Activated T-cell treated with anti-CD3 and anti-CD28 coated beads, Interleukin-2, amount 50 U/mL, for 72 hours (primary cell): ENCODE measurements at regions not wholly inside any gene's neighbourhood (a gene's known extent, or its start where the extent isn't known, plus 50 kb on each side); places are given as distances from the start of the nearest gene placed in this dataset.
"Not testable (repeated sequence)": the region's sequence is repeated elsewhere in the genome, so short reads cannot be mapped to it uniquely, and the experiment has no call there.

Source experiments
- ATAC-seq, 2 donors: fragments of 150-1000 bp; cut with Tn5 transposase; replicated peaks in 1 of 2; 2 replicates each; pipeline ENCODE4 v1.10.0; 2021; ENCODE audit warnings: moderate library complexity in 2 of 2, mild to moderate bottlenecking in 1 of 2
- DNase-seq, 2 donors: peaks; one replicate each; pipeline ENCODE4 v3.0.0; 2021 to 2022; ENCODE audit warnings: mixed read lengths in 1 of 2
- H3K27ac Mint-ChIP-seq: one replicate; pipeline ENCODE4 v1.8.0; 2022; ENCODE audit warnings: mild to moderate bottlenecking, moderate library complexity, mixed read lengths
- H3K27me3 Mint-ChIP-seq: one replicate; pipeline ENCODE4 v1.8.0; 2022; ENCODE audit warnings: low read depth, mixed read lengths
- H3K36me3 Mint-ChIP-seq, 2 donors: one replicate each; pipeline ENCODE4 v1.8.0; 2022; ENCODE audit warnings: mixed read lengths in 2 of 2, mild to moderate bottlenecking in 1 of 2; ENCODE audit not compliant: insufficient read depth in 2 of 2
- H3K4me1 Mint-ChIP-seq: one replicate; pipeline ENCODE4 v1.8.0; 2022; ENCODE audit warnings: low read depth, mixed read lengths
- H3K4me3 Mint-ChIP-seq, 2 donors: one replicate each; pipeline ENCODE4 v1.8.0; 2022; ENCODE audit warnings: mild to moderate bottlenecking in 2 of 2, mixed read lengths in 2 of 2, moderate library complexity in 2 of 2
- H3K9me3 Mint-ChIP-seq, 2 donors: one replicate each; pipeline ENCODE4 v1.8.0; 2022; ENCODE audit warnings: mixed read lengths in 2 of 2

DNA sequence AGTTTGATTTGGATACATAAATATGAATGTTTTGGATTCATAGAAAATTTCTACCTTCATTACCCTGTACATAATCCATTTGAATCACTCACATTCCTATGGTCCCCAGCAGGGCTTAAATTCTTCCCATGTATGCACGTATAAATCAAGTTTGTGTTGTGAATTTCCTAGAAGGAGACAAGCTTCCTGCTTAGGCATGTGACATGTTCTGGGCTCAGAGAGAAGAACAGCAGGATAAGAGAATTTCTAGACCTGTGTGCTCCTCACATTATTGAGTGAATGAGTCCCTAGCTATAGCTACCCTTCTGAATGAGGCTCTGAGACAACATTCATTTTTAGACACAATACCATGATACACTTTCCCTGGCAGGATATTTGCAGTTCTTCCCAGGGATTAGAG is 229.1 kb downstream of the YTHDC2 start:
- H3K36me3 Mint-ChIP-seq, result no peaks in the 10 kb centered on the region
- H3K4me3 Mint-ChIP-seq, result no peak overlapping the region
- no peaks in the 10 kb centered on the region for H3K4me1 Mint-ChIP-seq
- no peak overlapping the region for H3K27ac Mint-ChIP-seq
- H3K27me3 Mint-ChIP-seq, result peaks cover 5% of the 10 kb centered on the region
- no peaks in the 10 kb centered on the region for H3K9me3 Mint-ChIP-seq
- ATAC-seq (no peak), DNase-seq (no peak)

DNA sequence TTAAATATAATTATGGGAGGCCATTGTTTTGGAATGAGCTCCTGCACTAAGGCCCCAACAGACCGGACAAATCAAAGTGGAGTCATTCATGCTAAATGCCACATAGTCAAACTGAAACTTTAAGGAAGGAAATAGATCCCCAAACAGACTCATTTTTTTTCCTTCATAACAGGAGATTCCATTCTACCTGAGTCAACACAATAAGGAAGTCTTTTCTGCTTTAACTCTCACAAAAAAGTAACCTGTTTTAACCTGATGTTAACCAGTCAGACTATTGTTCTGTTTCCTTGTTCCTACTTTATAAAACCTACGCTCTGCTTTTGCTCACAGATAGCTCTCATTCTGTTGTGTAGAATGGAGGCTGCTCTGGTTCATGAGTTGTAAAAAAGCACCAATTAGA is 234.9 kb downstream of the YTHDC2 start:
- Mint-ChIP-seq H3K36me3 (no peaks in the 10 kb centered on the region), H3K9me3 (peaks cover 0 to 4% of the 10 kb centered on the region in 2 donors), H3K27ac (no peak overlapping the region), H3K4me3 (no peak overlapping the region), H3K27me3 (peaks cover 4% of the 10 kb centered on the region), H3K4me1 (no peaks in the 10 kb centered on the region)
- DNase-seq (no peak), ATAC-seq (no peak)

DNA sequence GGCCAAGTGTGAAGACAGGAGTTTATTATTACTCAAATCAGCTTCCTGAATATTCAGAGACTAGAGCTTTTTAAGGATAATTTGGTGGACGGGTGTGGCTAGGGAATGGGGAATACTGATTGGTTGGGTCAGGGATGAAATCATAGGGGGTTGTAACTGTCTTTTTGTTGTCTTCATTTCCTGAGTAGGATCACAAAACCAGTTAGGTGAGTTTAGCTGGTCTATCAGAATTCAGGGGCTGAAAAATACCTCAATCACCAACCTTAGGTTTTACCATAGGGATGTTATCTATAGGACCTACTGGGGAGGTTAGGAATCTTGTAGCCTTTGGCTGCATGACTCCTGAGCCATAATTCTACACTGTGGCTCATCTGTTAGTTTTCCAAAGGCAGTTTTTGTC is 235.8 kb downstream of the YTHDC2 start:
- Mint-ChIP-seq H3K4me3 (no peak overlapping the region), H3K36me3 (no peaks in the 10 kb centered on the region), H3K9me3 (peaks cover 0 to 4% of the 10 kb centered on the region in 2 donors), H3K4me1 (no peaks in the 10 kb centered on the region), H3K27me3 (no peaks in the 10 kb centered on the region), H3K27ac (no peak overlapping the region)
- ATAC-seq, result no peak
- no peak for DNase-seq

DNA sequence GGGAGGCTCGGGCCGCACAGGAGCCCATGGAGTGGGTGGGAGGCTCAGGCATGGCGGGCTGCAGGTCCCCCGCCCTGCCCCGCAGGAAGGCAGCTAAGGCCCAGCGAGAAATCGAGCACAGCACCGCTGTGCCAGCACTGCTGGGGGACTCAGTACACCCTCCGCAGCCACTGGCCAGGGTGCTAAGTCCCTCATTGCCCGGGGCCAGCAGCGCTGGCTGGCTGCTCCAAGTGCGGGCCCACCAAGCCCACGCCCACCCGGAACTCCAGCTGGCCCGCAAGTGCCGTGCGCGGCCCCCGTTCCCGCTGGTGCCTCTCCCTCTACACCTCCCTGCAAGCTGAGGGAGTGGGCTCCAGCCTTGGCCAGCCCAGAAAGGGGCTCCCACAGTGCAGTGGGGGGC is 239.7 kb downstream of the YTHDC2 start:
- H3K36me3 Mint-ChIP-seq, H3K27me3 Mint-ChIP-seq, H3K9me3 Mint-ChIP-seq, H3K27ac Mint-ChIP-seq, H3K4me3 Mint-ChIP-seq, DNase-seq, H3K4me1 Mint-ChIP-seq, ATAC-seq: not testable (repeated sequence)

DNA sequence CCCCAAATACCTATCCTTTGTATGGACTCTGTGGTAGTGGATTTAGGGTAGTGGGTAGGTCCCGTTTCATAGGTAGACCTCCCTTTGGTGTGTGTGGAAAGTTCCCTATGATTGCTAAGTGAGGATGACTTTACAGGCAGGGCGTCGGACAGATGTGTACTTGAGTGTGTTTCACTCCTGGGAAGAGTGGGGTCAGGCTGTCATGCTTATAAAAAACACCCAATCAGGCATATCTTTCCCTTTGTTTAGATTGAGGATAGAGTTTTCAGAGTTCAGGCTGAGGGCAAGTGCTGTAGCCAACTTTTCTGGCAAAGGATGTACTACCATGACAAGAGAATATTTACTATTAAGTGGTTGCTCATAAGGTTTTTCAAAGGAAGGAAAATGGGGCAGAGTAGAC is 242.0 kb downstream of the YTHDC2 start:
- Mint-ChIP-seq H3K36me3 (no peaks in the 10 kb centered on the region), H3K27me3 (no peaks in the 10 kb centered on the region), H3K4me3 (no peak overlapping the region), H3K9me3 (peaks cover 0 to 1% of the 10 kb centered on the region in 2 donors), H3K4me1 (no peaks in the 10 kb centered on the region), H3K27ac (no peak overlapping the region)
- DNase-seq, result no peak
- ATAC-seq, result no peak

DNA sequence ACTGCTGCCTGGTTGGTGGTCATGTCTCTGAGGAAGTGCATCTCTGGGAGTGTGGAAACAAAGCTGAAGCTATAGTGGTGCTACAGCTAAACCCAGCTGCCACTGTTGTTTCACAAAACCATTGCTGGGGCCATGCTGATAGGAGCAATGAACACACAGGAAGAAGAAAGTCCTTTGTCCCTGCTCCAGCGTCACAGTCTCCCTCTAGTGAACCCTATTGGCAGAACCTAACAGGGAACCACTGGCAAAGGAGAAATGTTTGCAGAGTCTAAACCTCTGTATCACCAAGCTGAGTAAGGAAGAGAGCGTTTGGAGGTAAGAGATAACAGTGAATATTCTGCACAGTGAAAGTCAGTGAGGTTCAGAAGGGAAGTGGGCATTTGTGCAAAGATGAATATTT is 244.0 kb downstream of the YTHDC2 start:
- DNase-seq (no peak), ATAC-seq (no peak)
- Mint-ChIP-seq H3K27ac (no peak overlapping the region), H3K9me3 (peaks cover 0 to 1% of the 10 kb centered on the region in 2 donors), H3K36me3 (no peaks in the 10 kb centered on the region), H3K4me3 (no peak overlapping the region), H3K27me3 (no peaks in the 10 kb centered on the region), H3K4me1 (no peaks in the 10 kb centered on the region)

DNA sequence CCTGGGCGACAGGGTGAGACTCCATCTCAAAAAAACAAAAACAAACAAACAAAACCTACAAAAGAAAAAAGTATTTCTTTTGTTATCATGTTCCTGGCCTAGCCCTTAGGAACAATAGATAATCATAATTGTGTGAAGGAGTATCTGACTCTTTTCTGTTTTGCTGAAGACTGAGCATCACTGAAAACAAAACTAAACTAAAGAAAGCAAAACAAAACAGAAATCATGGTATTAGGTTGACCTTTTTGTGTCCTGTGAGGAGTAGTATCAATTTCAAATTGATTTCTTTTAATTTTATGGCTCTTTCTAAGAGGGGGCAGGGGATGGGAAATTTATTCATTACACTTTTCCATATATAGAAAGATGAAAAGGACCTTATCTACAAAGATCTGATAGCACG is 246.0 kb downstream of the YTHDC2 start:
- ATAC-seq, result no peak
- DNase-seq, result no peak
- Mint-ChIP-seq H3K9me3 (peaks cover 0 to 1% of the 10 kb centered on the region in 2 donors), H3K27me3 (no peaks in the 10 kb centered on the region), H3K4me1 (no peaks in the 10 kb centered on the region), H3K4me3 (no peak overlapping the region), H3K36me3 (no peaks in the 10 kb centered on the region), H3K27ac (no peak overlapping the region)

DNA sequence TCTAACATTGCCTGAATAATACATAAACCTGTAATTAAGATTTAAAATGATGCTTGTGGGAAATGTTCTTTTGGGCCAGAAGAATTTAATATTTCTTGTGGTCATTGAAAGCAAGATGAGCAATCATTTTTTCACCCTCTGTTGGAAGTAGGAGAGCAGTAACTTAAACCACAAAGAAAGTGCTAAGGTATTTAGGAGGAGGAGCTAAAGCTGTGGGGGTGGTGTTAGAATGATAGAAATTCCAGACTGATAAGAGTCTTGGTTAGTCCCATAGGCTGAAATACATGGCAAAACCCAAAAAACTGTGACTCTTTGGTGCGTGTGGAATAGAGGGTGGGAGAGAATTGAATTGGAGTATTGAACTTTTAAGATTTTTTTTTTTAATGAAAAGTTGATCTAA is 247.0 kb downstream of the YTHDC2 start:
- Mint-ChIP-seq H3K36me3 (no peaks in the 10 kb centered on the region), H3K9me3 (peaks cover 0 to 4% of the 10 kb centered on the region in 2 donors), H3K27ac (no peak overlapping the region), H3K27me3 (no peaks in the 10 kb centered on the region), H3K4me3 (no peak overlapping the region), H3K4me1 (no peaks in the 10 kb centered on the region)
- no peak for DNase-seq
- no peak for ATAC-seq

DNA sequence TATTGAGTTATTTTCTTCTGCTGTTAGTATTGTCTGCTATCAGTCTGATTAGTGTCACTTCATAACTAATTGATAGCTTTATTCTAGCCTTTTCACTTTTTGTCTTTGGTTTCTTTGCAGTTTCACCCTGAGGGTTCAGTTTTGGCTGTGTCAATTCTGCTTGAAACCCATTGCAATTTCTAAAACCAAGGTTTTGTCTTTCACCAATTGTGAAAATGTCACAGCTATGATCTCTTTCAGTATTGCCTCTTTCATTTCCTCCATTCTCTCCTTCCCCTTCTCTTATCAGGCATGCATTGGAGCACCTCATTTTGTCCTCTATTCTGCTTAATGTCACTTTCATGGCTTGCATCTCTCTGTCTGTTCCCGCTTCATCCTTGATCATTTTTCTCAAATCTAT is 248.1 kb downstream of the YTHDC2 start:
- ATAC-seq, result no peak
- DNase-seq, result no peak
- H3K4me1 Mint-ChIP-seq, result no peaks in the 10 kb centered on the region
- H3K27ac Mint-ChIP-seq, result no peak overlapping the region
- H3K9me3 Mint-ChIP-seq, result peaks cover 3 to 4% of the 10 kb centered on the region in 2 donors
- H3K4me3 Mint-ChIP-seq, result no peak overlapping the region
- no peaks in the 10 kb centered on the region for H3K36me3 Mint-ChIP-seq
- no peaks in the 10 kb centered on the region for H3K27me3 Mint-ChIP-seq

DNA sequence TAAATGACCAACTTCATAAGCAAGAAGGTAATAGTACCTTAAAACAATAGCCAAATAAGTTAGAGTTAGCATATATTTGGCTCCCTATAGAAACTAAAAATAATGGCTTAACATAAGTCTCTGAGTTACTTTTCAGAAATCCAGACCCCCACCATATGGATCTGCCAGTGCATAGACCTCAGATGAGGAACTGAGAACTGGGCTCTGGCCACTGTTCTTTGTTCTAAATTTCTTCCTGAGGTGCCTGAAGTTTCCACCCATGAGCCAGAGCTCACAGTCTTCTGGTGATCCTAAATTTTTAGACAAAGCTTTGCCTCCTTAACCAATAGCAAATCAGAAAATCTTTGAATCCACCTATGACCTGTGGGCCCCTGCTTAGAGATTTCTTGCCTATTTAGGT is 250.9 kb downstream of the YTHDC2 start:
- Mint-ChIP-seq H3K36me3 (peaks cover 5 to 7% of the 10 kb centered on the region in 2 donors), H3K9me3 (peaks cover 9 to 10% of the 10 kb centered on the region in 2 donors), H3K27me3 (no peaks in the 10 kb centered on the region), H3K4me3 (no peak overlapping the region), H3K4me1 (no peaks in the 10 kb centered on the region), H3K27ac (no peak overlapping the region)
- DNase-seq (no peak), ATAC-seq (no peak)

DNA sequence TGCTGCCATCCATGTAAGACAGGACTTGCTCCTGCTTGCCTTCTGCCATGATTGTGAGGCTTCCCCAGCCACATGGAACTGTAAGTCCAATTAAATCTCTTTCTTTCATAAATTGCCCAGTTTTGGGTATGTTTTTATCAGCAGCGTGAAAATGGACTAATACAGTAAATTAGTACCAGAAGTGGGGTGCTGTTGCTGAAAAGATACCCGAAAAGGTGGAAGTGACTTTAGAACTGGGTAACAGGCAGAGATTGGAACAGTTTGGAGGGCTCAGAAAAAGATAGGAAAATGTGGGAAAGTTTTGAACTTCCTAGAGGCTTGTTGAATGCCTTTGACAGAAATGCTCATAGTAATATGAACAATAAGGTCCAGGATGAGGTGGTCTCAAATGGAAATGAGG is 253.3 kb downstream of the YTHDC2 start:
- H3K4me1 Mint-ChIP-seq, H3K27ac Mint-ChIP-seq, H3K27me3 Mint-ChIP-seq, H3K4me3 Mint-ChIP-seq, H3K36me3 Mint-ChIP-seq, ATAC-seq, DNase-seq: not testable (repeated sequence)
- H3K9me3 Mint-ChIP-seq, result peaks cover 9 to 12% of the 10 kb centered on the region in 2 donors

DNA sequence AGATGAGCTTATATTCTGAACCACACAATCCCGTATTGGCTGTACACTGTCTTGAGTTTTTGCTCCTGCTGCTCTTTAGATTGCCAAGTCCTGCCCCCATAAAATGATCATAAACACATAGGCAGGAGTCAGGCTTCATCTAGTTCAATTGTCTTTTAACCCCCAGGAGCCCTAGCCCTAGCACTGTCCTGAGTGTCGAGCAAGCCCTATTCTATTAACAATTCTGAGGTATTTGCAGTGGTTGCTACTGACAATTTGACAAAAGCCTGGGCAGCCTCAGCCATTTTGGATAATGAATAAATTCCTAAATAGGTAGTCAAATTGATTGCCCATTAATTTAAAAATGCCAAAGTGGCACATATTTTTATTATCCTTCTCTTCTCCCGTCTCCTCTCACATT is 257.2 kb downstream of the YTHDC2 start:
- H3K9me3 Mint-ChIP-seq, result peaks cover 6 to 12% of the 10 kb centered on the region in 2 donors

DNA sequence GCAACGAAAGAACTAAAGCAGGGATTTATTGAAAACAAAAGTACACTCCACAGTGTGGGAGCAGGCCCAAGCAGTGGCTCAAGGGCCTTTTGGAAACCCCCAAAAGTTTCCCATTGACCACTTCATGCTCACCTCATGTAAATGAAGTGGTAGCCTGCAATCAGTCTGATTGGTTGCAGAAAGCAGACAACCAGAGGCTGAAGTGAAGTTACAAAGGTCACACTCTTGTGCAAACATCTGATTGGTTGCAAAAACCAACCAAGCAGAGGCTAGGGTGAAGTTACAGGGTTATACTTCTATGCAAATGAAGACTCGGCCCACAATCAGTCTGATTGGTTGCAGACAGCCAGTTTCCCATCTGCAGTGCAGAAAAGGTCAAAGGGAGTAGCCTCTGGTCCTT is 258.0 kb downstream of the YTHDC2 start:
- H3K4me3 Mint-ChIP-seq, result no peak overlapping the region
- no peak for ATAC-seq
- H3K27me3 Mint-ChIP-seq, result no peaks in the 10 kb centered on the region
- peaks cover 5 to 7% of the 10 kb centered on the region in 2 donors for H3K36me3 Mint-ChIP-seq
- H3K9me3 Mint-ChIP-seq, result peaks cover 7 to 10% of the 10 kb centered on the region in 2 donors
- no peak for DNase-seq
- H3K27ac Mint-ChIP-seq, result no peak overlapping the region
- H3K4me1 Mint-ChIP-seq, result no peaks in the 10 kb centered on the region

More for the DNA sequence above, 257.2 kb downstream of the YTHDC2 start:
- Mint-ChIP-seq H3K4me1 (no peaks in the 10 kb centered on the region), H3K27ac (no peak overlapping the region), H3K27me3 (no peaks in the 10 kb centered on the region), H3K36me3 (peaks cover 5 to 7% of the 10 kb centered on the region in 2 donors), H3K4me3 (no peak overlapping the region)
- no peak for ATAC-seq
- no peak for DNase-seq

DNA sequence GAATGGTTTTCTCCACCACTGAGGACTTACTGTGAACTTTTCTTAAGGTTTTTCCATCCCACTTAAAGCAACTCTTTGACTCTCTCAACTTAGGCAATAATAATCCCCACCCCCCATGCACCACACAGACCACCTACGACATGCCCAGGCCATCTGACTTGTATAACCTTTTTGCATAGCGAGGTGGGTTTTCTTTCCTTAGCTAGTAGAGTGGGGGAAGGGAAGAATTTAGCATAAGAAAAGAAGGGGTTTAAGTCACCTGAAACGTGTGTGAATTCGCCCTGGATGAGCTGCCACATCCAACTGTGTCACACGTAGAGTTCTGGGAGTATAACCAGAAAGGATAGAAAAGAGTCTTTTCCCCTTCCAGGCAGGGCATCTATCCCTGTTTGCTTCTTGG is 262.7 kb downstream of the YTHDC2 start:
- ATAC-seq, result no peak
- no peak for DNase-seq
- Mint-ChIP-seq H3K36me3 (no peaks in the 10 kb centered on the region), H3K27me3 (no peaks in the 10 kb centered on the region), H3K27ac (no peak overlapping the region), H3K4me3 (no peak overlapping the region), H3K9me3 (peaks cover 1 to 3% of the 10 kb centered on the region in 2 donors), H3K4me1 (no peaks in the 10 kb centered on the region)
